Smooth muscle cell (in vitro differentiated cells): ENCODE measurements at regions not wholly inside any gene's neighbourhood (a gene's known extent, or its start where the extent isn't known, plus 50 kb on each side); places are given as distances from the start of the nearest gene placed in this dataset.

ENCODE experiments used
- DNase-seq: peaks from one replicate; lab custom pipeline; 2025; ENCODE audit not compliant: unreplicated experiment; lab: John Stamatoyannopoulos, UW
- H2AFZ ChIP-seq: fragments of 200-600 bp; sonication (generic); 2 replicates; pipeline ENCODE4 v1.6.0; 2016; ENCODE audit warnings: antibody characterized with exemption, low read depth, mild to moderate bottlenecking
- H3F3A ChIP-seq: fragments of 200-600 bp; sonication (generic); 2 replicates; pipeline ENCODE4 v1.6.0; 2017; ENCODE audit warnings: antibody characterized with exemption, low read depth
- H3K27ac ChIP-seq: fragments of 200-600 bp; sonication (generic); 2 replicates; pipeline ENCODE4 v1.5.1; 2016; ENCODE audit warnings: low read depth, mild to moderate bottlenecking
- H3K27me3 ChIP-seq: fragments of 200-600 bp; sonication (generic); 2 replicates; pipeline ENCODE4 v1.6.1; 2016; ENCODE audit warnings: low read depth, mild to moderate bottlenecking
- H3K36me3 ChIP-seq: fragments of 200-600 bp; sonication (generic); 2 replicates; pipeline ENCODE4 v1.5.1; 2016; ENCODE audit warnings: low read depth
- H3K4me1 ChIP-seq: fragments of 200-600 bp; sonication (generic); 2 replicates; pipeline ENCODE4 v1.5.1; 2016; ENCODE audit warnings: low read depth
- H3K4me2 ChIP-seq: fragments of 200-600 bp; sonication (generic); 2 replicates; pipeline ENCODE4 v1.6.0; 2016; ENCODE audit warnings: mild to moderate bottlenecking
- H3K4me3 ChIP-seq: fragments of 200-600 bp; sonication (generic); 2 replicates; pipeline ENCODE4 v1.5.1; 2016; ENCODE audit warnings: mild to moderate bottlenecking
- H3K79me2 ChIP-seq: fragments of 200-600 bp; sonication (generic); 2 replicates; pipeline ENCODE4 v1.6.0; 2016; ENCODE audit warnings: low read depth, mild to moderate bottlenecking
- H3K9ac ChIP-seq: fragments of 200-600 bp; sonication (generic); 2 replicates; pipeline ENCODE4 v1.6.0; 2016; ENCODE audit warnings: low read depth
- H3K9me3 ChIP-seq: fragments of 200-600 bp; sonication (generic); replicated peaks from 2 replicates; pipeline ENCODE4 v1.5.1; 2016; ENCODE audit warnings: low read depth
- H4K20me1 ChIP-seq: fragments of 200-600 bp; sonication (generic); 2 replicates; pipeline ENCODE4 v1.6.0; 2016; ENCODE audit warnings: low read depth
- CTCF ChIP-seq: fragments of 200-600 bp; sonication (generic); IDR thresholded peaks from 2 replicates; pipeline ENCODE4 v1.5.1; 2017; ENCODE audit warnings: borderline replicate concordance, mild to moderate bottlenecking, antibody characterized with exemption; ENCODE audit not compliant: insufficient read depth, poor library complexity, severe bottlenecking
- WGBS: methylation state at CpG from one replicate; pipeline ENCODE4 v1.1.7; 2016; ENCODE audit warnings: low lambda C conversion rate; 5-methylcytosine and 5-hydroxymethylcytosine counted together

- Histone ChIP-seq H4K20me1 (no peaks in the 10 kb centered on the region), H3K79me2 (no peaks in the 10 kb centered on the region), H3K9me3 (no peaks in the 10 kb centered on the region), H3K4me1 (no peaks in the 10 kb centered on the region), H2AFZ (no peak overlapping the region), H3F3A (no peaks in the 10 kb centered on the region), H3K27ac (no peak overlapping the region), H3K27me3 (no peaks in the 10 kb centered on the region), H3K9ac (no peak overlapping the region), H3K4me2 (no peak overlapping the region), H3K4me3 (no peak overlapping the region), H3K36me3 (no peaks in the 10 kb centered on the region)
- DNase-seq = no peak
- TF ChIP-seq CTCF = no peak
- WGBS = 65% methylated on average over 3 of the region's 3 CpGs
Observed at GRCh38 chr5:120199559-120199958, 264.5 kb upstream of the PRR16 start.

DNA sequence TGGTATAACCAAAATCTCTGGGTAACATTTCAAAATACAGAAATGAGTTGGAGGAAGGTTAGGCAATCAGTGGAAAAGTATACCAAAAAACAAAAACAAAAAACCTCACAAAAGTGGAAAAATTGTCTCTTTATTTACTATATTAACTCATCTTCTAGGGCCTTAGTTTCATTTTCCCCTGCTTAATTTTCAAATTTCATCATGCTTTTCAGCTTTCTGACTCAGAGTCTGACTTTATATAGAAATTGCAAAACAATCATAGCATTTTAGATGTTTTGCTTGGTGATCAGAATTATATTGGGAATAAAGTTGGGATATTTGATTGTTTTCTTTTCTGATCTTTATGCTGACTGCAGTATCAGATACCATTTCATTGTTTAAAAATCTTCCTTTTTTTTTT is 257.0 kb upstream of the PRR16 start:
- no peak for TF ChIP-seq CTCF
- Histone ChIP-seq H3K27me3 (no peaks in the 10 kb centered on the region), H3F3A (no peaks in the 10 kb centered on the region), H3K79me2 (no peaks in the 10 kb centered on the region), H3K9ac (no peak overlapping the region), H3K4me3 (no peak overlapping the region), H4K20me1 (no peaks in the 10 kb centered on the region), H3K4me2 (peak overlapping the region; percentile 15), H3K4me1 (no peaks in the 10 kb centered on the region), H3K27ac (no peak overlapping the region), H3K9me3 (no peaks in the 10 kb centered on the region), H2AFZ (peak overlapping the region; percentile 17), H3K36me3 (no peaks in the 10 kb centered on the region)
- DNase-seq = no peak

- WGBS = 70% methylated on average over 2 of the region's 2 CpGs
- Histone ChIP-seq H3K27ac (no peak overlapping the region), H3F3A (no peaks in the 10 kb centered on the region), H3K36me3 (no peaks in the 10 kb centered on the region), H3K27me3 (no peaks in the 10 kb centered on the region), H3K4me2 (no peak overlapping the region), H3K4me1 (no peaks in the 10 kb centered on the region), H3K4me3 (no peak overlapping the region), H4K20me1 (no peaks in the 10 kb centered on the region), H3K79me2 (no peaks in the 10 kb centered on the region), H3K9me3 (no peaks in the 10 kb centered on the region), H3K9ac (no peak overlapping the region), H2AFZ (no peak overlapping the region)
- DNase-seq = no peak
- no peak for TF ChIP-seq CTCF
Observed at GRCh38 chr5:120217001-120217400, 247.1 kb upstream of the PRR16 start.

DNA sequence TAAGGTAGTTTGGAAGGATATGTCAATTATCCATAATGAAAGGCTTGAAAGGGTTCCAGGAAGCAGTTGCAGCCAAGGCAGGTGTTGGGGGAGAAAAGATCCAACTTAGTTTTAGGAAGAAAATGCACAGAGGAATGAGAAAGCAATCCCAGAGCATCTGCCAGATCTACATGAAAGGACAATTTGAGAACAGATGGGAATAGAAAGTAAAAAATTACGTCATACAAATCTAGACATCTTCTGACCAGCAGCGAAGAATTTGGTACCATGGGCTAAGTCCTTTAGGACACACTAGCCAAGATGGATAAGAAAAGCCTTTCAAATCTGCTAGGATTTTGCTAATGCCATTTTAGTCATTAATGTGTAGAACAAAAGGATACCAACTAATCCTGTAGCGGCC is 244.1 kb upstream of the PRR16 start:
- Histone ChIP-seq H3F3A (no peaks in the 10 kb centered on the region), H2AFZ (no peak overlapping the region), H4K20me1 (no peaks in the 10 kb centered on the region), H3K27me3 (no peaks in the 10 kb centered on the region), H3K9ac (no peak overlapping the region), H3K4me3 (no peak overlapping the region), H3K36me3 (no peaks in the 10 kb centered on the region), H3K27ac (no peak overlapping the region), H3K9me3 (no peaks in the 10 kb centered on the region), H3K79me2 (no peaks in the 10 kb centered on the region), H3K4me2 (no peak overlapping the region), H3K4me1 (no peaks in the 10 kb centered on the region)
- no peak for DNase-seq
- TF ChIP-seq CTCF = no peak
- 72% methylated on average over 3 of the region's 3 CpGs for WGBS
